Activated CD4-positive, alpha-beta T cell treated with anti-CD3 and anti-CD28 coated beads, Interleukin-2, amount 10 ng/mL, durations not matched to agents 24 days and 14 days (primary cell): ENCODE measurements at regions not wholly inside any gene's neighbourhood (a gene's known extent, or its start where the extent isn't known, plus 50 kb on each side); places are given as distances from the start of the nearest gene placed in this dataset.

Source experiments
- DNase-seq: peaks from one replicate; pipeline ENCODE4 v3.0.0; 2022
- H3K27ac Mint-ChIP-seq: one replicate; pipeline ENCODE4 v1.8.0; 2022; ENCODE audit warnings: mild to moderate bottlenecking, mixed read lengths
- H3K27me3 Mint-ChIP-seq: one replicate; pipeline ENCODE4 v1.8.0; 2022; ENCODE audit warnings: mixed read lengths
- H3K36me3 Mint-ChIP-seq: one replicate; pipeline ENCODE4 v1.8.0; 2022; ENCODE audit warnings: low read depth, mild to moderate bottlenecking, mixed read lengths
- H3K4me1 Mint-ChIP-seq: one replicate; pipeline ENCODE4 v1.8.0; 2021; ENCODE audit warnings: mixed read lengths
- H3K4me3 Mint-ChIP-seq: one replicate; pipeline ENCODE4 v1.8.0; 2022; ENCODE audit warnings: mild to moderate bottlenecking, moderate library complexity, mixed read lengths
- H3K9me3 Mint-ChIP-seq: one replicate; pipeline ENCODE4 v1.8.0; 2021; ENCODE audit warnings: mixed read lengths
- intact Hi-C: fragments of 100-400 bp; cut with micrococcal nuclease; formaldehyde crosslinking; loops from one replicate; pipeline ENCODE4 v1.15.1; 2023

- no peaks in the 10 kb centered on the region for H3K4me1 Mint-ChIP-seq
- H3K36me3 Mint-ChIP-seq = no peaks in the 10 kb centered on the region
- H3K4me3 Mint-ChIP-seq = no peak overlapping the region
- no peaks in the 10 kb centered on the region for H3K27me3 Mint-ChIP-seq
- intact Hi-C loops = no loop called here
- peaks cover 5% of the 10 kb centered on the region for H3K9me3 Mint-ChIP-seq
- no peak for DNase-seq
- no peak overlapping the region for H3K27ac Mint-ChIP-seq
Measured at GRCh38 chr2:186433040-186433439, 53.0 kb upstream of the ZC3H15 start.

GRCh38 chr2:186433777-186434432 is 52.2 kb upstream of the ZC3H15 start:
- DNase-seq = no peak
- intact Hi-C loops = no loop called here
- H3K4me3 Mint-ChIP-seq = no peak overlapping the region
- peaks cover 7% of the 10 kb centered on the region for H3K9me3 Mint-ChIP-seq
- no peak overlapping the region for H3K27ac Mint-ChIP-seq
- no peaks in the 10 kb centered on the region for H3K4me1 Mint-ChIP-seq
- H3K36me3 Mint-ChIP-seq = no peaks in the 10 kb centered on the region
- H3K27me3 Mint-ChIP-seq = no peaks in the 10 kb centered on the region
